NCI-H2107 treated with DMSO at 0.1 percent for 48 hours (cell line): ENCODE measurements at regions not wholly inside any gene's neighbourhood (a gene's known extent, or its start where the extent isn't known, plus 50 kb on each side); places are given as distances from the start of the nearest gene placed in this dataset.

ENCODE experiments used
- DNase-seq: peaks from one replicate; lab custom pipeline; 2025; ENCODE audit not compliant: unreplicated experiment; lab: John Stamatoyannopoulos, UW

DNA sequence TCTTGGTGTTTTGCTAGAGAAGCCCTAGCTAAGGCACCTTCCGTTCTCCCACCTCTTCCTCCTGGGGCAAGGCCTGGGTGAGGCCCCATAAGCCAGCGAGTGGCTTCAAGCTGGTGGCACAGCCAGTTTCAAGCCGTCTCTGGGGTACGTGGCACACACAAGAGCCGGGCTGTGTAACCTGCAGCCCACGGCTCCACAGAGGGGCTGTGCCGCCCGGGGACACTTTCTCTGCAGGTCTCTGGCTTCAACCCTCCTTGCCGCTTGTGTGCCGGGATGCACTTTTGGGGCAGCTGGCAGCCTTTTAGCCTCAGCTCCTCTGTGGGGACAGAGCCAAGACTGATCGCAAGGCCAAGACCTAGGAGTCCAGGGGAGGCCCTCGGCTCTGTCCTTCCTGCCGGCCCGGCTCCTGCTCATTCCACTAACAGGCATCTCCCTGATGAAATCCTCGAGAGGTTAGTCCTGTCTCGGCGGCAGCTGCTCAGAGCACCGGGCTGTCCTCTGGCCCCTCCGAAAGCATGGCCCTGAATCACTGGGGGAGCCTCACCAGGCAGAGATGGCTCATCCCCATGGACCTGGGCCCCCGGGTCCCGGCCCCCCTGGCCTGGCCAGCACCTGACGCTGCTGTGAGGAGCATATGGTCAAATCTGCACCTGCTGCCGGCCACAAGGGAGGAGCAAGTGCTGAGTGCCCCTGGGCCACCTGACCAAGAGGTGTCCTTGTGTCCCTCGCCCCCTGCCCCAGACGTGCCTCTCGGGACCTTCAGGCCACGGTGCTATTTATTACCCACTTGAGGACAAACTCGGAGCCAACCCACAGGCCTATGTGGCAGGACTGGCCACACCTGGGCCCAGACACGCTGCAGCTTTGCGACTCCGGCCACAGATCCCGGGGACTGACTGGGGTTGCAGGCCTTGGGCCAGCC lies 98.5 kb downstream of the METRNL start:
- no peak for DNase-seq

- peak; percentile 90 for DNase-seq
These were observed 99.3 kb downstream of the METRNL start for GRCh38 chr17:83178533-83179304.

- DNase-seq: peak; percentile 63
These were observed 100.0 kb downstream of the METRNL start for GRCh38 chr17:83179374-83179773.

DNA sequence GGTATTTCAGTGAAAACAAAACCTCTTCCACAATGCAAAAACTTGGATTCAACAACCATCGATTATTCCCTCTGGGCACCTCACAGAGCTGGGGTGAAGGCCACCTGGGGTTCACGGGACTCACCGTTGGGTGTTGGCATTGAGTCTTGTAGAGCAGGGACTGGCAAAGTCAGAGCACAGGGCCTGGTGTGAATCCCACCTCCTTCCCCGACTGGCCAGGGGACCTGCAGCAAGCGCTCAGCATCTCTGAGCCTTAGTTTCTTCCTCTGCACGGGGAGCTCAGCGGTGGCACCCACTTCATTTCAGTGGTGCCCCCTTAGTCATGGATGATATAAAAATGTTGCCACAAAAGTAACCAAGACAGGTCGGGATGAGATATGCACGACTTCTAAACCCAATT lies 100.4 kb downstream of the METRNL start:
- DNase-seq: no peak

GRCh38 chr17:83180264-83180995 lies 101.0 kb downstream of the METRNL start:
- no peak for DNase-seq

GRCh38 chr17:83180996-83181481 lies 101.6 kb downstream of the METRNL start:
- DNase-seq: no peak

GRCh38 chr17:83181991-83182619 lies 102.7 kb downstream of the METRNL start:
- no peak for DNase-seq

- no peak for DNase-seq
These were observed 103.3 kb downstream of the METRNL start for GRCh38 chr17:83182620-83183101.

- no peak for DNase-seq
These were observed 103.9 kb downstream of the METRNL start for GRCh38 chr17:83183145-83183948.

- no peak for DNase-seq
These were observed 104.6 kb downstream of the METRNL start for GRCh38 chr17:83183951-83184506.

DNA sequence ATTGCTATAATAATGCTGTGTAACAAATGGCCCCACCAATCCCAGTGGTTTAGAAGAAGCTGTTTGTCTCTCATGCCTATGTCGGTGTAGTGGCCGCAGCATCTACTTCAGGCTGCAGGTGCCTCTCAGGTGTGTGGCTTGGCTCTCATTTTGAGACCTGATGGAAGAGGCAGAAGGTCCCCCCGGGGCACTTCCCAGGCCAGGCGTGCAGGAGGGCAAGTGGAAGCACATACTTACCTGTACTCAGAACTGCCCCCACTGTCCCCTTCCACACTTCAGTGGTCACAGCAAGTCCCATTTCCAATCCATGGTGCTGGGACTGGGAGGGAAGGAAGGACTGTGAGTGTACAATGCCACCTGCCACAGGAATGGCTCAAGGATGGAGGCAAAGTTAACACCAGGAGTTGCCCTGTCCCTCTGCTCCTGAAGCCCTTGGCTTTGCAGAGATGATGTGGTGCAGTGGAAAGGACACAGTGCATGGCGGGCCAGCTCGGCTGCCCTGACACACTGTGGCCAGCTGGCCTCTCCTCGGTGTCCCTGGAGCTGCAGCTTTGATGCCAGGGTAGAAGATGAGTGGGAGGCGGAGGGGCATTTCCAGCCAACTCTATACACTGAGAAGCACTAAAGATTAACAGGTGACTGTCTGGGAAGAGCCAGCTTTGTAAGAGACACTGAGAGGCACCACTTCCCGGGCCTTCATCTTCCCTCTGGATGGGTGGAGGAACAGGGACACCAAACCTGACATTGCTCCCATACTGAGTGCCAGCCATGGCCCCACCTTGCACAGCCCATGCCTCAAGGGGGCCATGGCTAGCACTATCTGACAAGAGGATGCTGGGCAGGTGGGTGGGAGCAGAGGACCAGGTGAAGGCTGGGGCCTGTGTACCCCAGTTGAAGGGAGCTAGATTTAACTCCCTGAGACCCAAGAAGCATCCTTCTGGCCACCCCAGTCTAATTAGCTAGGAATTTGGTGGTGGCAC lies 105.9 kb downstream of the METRNL start:
- no peak for DNase-seq

- DNase-seq: no peak
These were observed 106.8 kb downstream of the METRNL start for GRCh38 chr17:83186226-83186625.

- no peak for DNase-seq
These were observed 107.5 kb downstream of the METRNL start for GRCh38 chr17:83186751-83187421.

DNA sequence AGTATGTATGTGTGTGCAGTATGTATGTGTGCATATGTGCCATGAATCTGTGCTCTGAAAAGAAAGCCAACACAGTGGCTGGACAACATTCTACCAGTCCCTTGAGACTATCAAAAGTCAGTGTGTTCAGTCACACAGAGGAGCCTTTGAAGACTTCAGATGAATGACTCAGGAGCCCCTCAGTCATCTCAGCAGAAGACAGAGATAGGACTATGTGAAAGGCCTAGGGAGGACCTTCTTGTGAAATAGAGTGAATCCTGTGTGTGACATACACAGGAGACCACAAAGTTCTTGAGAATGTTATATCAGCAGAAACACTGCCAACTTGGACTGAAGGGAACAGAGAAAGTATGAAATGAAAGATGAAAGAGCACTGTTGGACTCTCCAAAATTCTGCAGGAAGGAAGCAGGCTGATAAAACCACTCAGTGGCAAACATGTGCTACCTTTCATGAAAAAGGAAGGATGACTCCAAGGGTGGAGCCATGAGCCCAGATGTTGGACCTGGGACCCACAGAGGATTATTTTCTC lies 108.4 kb downstream of the METRNL start:
- DNase-seq: no peak

DNA sequence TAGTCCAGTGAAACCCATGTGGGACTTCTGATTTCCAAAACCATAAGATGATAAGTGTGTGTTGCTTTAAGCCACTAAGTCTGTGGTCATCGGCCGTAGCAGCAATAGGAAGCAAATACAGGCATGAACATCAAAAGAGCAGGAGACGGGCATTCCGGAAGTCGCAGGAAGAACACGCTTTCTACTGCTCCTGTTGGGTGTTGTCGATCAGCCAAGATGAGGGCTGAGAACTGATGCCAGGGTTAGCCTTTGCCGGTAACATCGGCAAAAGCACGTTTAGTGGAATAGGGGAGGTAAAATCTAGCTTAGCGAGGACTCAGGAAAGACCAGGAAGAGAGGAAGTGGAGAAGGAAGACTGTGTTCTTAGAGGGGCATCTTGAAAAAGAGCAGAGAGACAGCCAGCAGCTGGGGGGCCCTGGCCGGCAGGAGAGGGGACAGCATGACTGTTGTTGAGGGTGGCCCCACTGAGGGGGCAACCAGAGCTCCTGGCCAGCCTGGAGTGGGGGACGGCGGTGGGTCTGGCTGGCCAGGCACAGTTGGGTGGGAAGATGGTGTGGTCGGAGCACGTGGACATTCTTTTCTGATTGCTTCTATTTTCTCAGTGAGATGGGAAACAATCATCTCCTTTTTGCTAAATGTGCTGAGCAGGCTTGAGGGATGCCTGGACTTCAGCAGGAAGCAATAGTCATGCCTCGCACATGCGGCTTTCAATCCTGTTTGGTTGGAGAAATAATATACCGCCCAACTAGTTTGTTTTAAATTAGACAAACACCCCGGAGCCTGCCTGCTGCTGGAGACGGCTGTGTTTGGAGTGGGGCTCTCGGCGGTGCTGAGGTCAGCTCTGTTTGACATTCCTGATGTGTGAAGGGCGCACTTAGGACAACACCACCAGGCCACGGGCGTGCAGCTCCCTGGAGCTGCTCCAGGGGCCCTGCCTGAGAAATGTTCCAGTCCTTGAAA lies 109.9 kb downstream of the METRNL start:
- no peak for DNase-seq

DNA sequence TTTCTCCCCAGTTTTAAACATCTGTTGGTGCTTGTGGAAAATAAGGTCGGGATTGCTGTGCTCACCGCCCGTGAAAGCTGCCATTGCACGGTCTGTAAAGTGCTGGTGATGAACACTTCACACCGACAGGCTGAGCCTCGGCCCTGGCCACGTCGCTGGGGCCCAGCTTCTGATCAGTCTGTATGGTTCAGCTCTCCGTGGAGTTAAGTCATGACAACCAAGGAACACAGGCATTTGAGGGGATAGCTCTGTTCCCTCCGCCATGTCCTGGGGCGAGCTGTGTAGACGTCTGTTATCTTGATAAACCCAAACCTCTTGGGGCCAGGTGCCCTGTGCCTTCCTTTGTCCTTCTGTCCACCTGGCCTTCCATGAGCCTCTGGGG lies 110.6 kb downstream of the METRNL start:
- no peak for DNase-seq
